Heart left ventricle (tissue), 16 donors: ENCODE measurements at regions not wholly inside any gene's neighbourhood (a gene's known extent, or its start where the extent isn't known, plus 50 kb on each side); places are given as distances from the start of the nearest gene placed in this dataset.

ENCODE experiments used
- ATAC-seq, 4 donors: fragments of 200-7000 bp; cut with Tn5 transposase; one replicate each; pipeline ENCODE4 v1.9.1; 2020 to 2022; ENCODE audit warnings: moderate library complexity in 4 of 4, mild to moderate bottlenecking in 3 of 4, moderate number of reproducible peaks in 1 of 4
- DNase-seq, 5 donors: peaks; one replicate each; pipeline ENCODE4 v3.0.0-alpha.2; 2020
- H3K27ac ChIP-seq, 12 donors: fragments of 200-600 bp; sonication (generic) in 4 of 12; one replicate each; pipeline versions ENCODE4 v1.5.0 to v1.8.0; 2016 to 2022; ENCODE audit warnings: mild to moderate bottlenecking in 2 of 12
- H3K27me3 ChIP-seq, 9 donors: fragments of 200-600 bp; sonication (generic) in 2 of 9; one replicate each; pipeline versions ENCODE4 v1.5.1 to v1.8.0; 2016 to 2022; ENCODE audit warnings: mild to moderate bottlenecking in 3 of 9
- H3K36me3 ChIP-seq, 9 donors: fragments of 200-600 bp; sonication (generic) in 2 of 9; one replicate each; pipeline versions ENCODE4 v1.5.0 to v1.8.0; 2018 to 2022; ENCODE audit warnings: mild to moderate bottlenecking in 2 of 9
- H3K4me1 ChIP-seq, 12 donors: fragments of 200-600 bp; sonication (generic) in 4 of 12; one replicate each; pipeline versions ENCODE4 v1.5.0 to v1.8.0; 2016 to 2022; ENCODE audit warnings: mild to moderate bottlenecking in 3 of 12
- H3K4me3 ChIP-seq, 12 donors: fragments of 200-600 bp; sonication (generic) in 4 of 12; one replicate each; pipeline versions ENCODE4 v1.5.0 to v1.8.0; 2017 to 2022; ENCODE audit warnings: mild to moderate bottlenecking in 9 of 12, moderate library complexity in 4 of 12
- H3K9me3 ChIP-seq, 12 donors: fragments of 200-600 bp; sonication (generic) in 4 of 12; one replicate each; pipeline versions ENCODE4 v1.5.0 to v1.8.0; 2016 to 2022; ENCODE audit warnings: mild to moderate bottlenecking in 1 of 12
- CTCF ChIP-seq, 12 donors: fragments of 200-600 bp; sonication (generic) in 4 of 12; IDR thresholded peaks; one replicate each; pipeline versions ENCODE4 v1.5.0 to v1.8.0; 2018 to 2022; ENCODE audit warnings: antibody characterized with exemption in 12 of 12, mild to moderate bottlenecking in 5 of 12
- POLR2A ChIP-seq, 2 donors: fragments of 450-650 bp; IDR thresholded peaks; one replicate each; pipeline ENCODE4 v1.6.1; 2017; ENCODE audit warnings: antibody characterized with exemption in 2 of 2, mild to moderate bottlenecking in 2 of 2, moderate library complexity in 2 of 2
- WGBS, 4 donors: extraction: QIAGEN DNeasy Blood & Tissue Kit in 2 of 4; methylation state at CpG; one replicate each; pipeline versions ENCODE4 v1.1.5 to v1.1.7; 2013 to 2018; 5-methylcytosine and 5-hydroxymethylcytosine counted together
- intact Hi-C, 10 donors: fragments of 100-400 bp; cut with DNase I; formaldehyde crosslinking; loops; one replicate each; pipeline versions ENCODE4 v1.11.1 to v1.14.2; 2022
- donor health status: ischemic (EF 13 %, LVEDD 7.1; RV severe dilation, severe dysfunction).
- donor health status: healthy with polysubstance abuse.
- donor health status: DM: no; HTN: yes; CAD: no.
- donor health status: DM: no; HTN: no; CAD: no.
- donor health status: ischemic (EF 25% LVEDD 6.9; RV normal size, moderate dysfunction).
- donor health status: ischemic (EF 25% LVEDD 5.7; RV mildly dilated, moderate dysfunction).
- donor health status: healthy.
- donor health status: DM: yes; HTN: yes; CAD: no.
- donor health status: ischemic (EF 35%, LVEDD 5.7; RV mildly dilated, moderate dysfunction).
- donor health status: nonischemic (EF 11% LVEDD 7.7; RV severe dilation, severe dysfunction).
- donor health status: DM: yes; HTN: yes; CAD: no.
- donor health status: PGD.
- donor health status: ischemic (EF 29% LVEDD 5.4; RV normal size, mild dysfunction).
- donor health status: nonischemic (EF 23%, LVEDD 6.1; RV moderate dilation, normal function).

GRCh38 chr13:78768950-78769349 is 110.0 kb upstream of the OBI1 start:
- WGBS, 4 donors = 75 to 88% (median 84%) methylated on average over 1 of the region's 1 CpG
- intact Hi-C loops = no loop called here
- TF ChIP-seq POLR2A (IDR thresholded peaks at IDR 0.05) (no peak), CTCF (IDR thresholded peaks at IDR 0.05) (no peak)

DNA sequence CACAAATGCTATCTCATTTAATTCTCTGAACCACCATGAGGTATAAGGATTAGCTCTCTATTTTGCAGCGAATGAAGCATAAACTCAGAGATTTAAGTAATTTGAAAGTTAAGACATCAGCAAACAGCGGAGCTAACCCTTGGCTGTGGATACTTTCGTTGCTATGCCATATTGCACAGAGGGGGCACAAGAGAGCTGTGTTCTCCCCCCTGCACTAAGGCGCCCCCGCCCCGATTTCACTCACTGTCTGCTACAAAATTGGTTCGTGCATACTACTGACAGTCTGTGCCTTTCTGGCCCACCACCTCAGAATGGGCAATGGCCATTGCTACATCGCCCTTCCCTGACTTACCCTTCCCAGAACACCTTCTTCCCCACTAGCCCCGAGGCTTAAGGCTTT is 105.7 kb upstream of the OBI1 start:
- intact Hi-C loops = no loop called here
- H3K4me1 ChIP-seq = no peaks in the 10 kb centered on the region
- no peak for TF ChIP-seq POLR2A (IDR thresholded peaks at IDR 0.05)
- TF ChIP-seq CTCF (IDR thresholded peaks at IDR 0.05) = no peak
- no peaks in the 10 kb centered on the region for H3K9me3 ChIP-seq
- no peak overlapping the region for H3K27ac ChIP-seq
- peaks cover 0 to 6% (median 0%) of the 10 kb centered on the region in 9 donors for H3K27me3 ChIP-seq
- ATAC-seq (no peak), DNase-seq (no peak)
- no peak overlapping the region for H3K4me3 ChIP-seq
- 72 to 76% (median 75%) methylated on average over 9 of the region's 9 CpGs for WGBS, 4 donors
- no peaks in the 10 kb centered on the region for H3K36me3 ChIP-seq

More at GRCh38 chr13:78768950-78769349, 110.0 kb upstream of the OBI1 start:
- DNase-seq (no peak), ATAC-seq (no peak)
- Histone ChIP-seq H3K4me3 (no peak overlapping the region), H3K27me3 (peaks cover 0 to 6% (median 0%) of the 10 kb centered on the region in 9 donors), H3K36me3 (no peaks in the 10 kb centered on the region), H3K4me1 (no peaks in the 10 kb centered on the region), H3K27ac (no peak overlapping the region), H3K9me3 (no peaks in the 10 kb centered on the region)

DNA sequence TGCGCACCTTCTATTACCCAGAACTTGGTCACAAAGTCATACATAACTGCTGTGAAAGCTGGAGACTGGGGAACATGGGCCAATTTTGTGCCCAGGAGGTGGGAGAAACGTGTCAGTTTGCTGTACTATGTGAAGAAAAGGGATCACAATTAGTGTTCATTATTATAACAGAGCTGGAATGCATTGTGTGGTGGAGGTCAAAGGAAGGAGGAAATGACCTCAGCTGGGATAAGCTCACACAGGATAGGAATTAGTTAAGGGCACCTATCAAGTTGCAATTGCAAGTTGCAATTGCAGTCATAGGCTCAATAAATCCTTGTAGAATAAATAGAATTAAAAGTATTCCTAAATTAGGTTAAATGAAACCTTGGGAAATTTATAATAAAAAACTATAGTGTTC is 103.9 kb upstream of the OBI1 start:
- TF ChIP-seq CTCF (IDR thresholded peaks at IDR 0.05) (no peak), POLR2A (IDR thresholded peaks at IDR 0.05) (no peak)
- Histone ChIP-seq H3K27ac (no peak overlapping the region), H3K9me3 (no peaks in the 10 kb centered on the region), H3K27me3 (peaks cover 0 to 11% (median 0%) of the 10 kb centered on the region in 9 donors), H3K4me3 (no peak overlapping the region), H3K4me1 (no peaks in the 10 kb centered on the region), H3K36me3 (no peaks in the 10 kb centered on the region)
- 55 to 63% (median 57%) methylated on average over 2 of the region's 2 CpGs for WGBS, 4 donors
- intact Hi-C loops = no loop called here
- ATAC-seq (no peak), DNase-seq (no peak)

- intact Hi-C loops = loop anchor here in 1 of 10 donors (10.0 kb wide), 1 partner anchor 515 kb away; no protein-coding TSS in a partner anchor
- Histone ChIP-seq H3K27me3 (peaks cover 0 to 7% (median 0%) of the 10 kb centered on the region in 9 donors), H3K27ac (no peak overlapping the region), H3K4me1 (no peaks in the 10 kb centered on the region), H3K4me3 (no peak overlapping the region), H3K36me3 (no peaks in the 10 kb centered on the region), H3K9me3 (no peaks in the 10 kb centered on the region)
- TF ChIP-seq POLR2A (IDR thresholded peaks at IDR 0.05) = no peak
- no peak for TF ChIP-seq CTCF (IDR thresholded peaks at IDR 0.05)
- DNase-seq (no peak), ATAC-seq (no peak)
- 62 to 65% (median 65%) methylated on average over 5 of the region's 5 CpGs for WGBS, 4 donors
These were observed 100.7 kb upstream of the OBI1 start for GRCh38 chr13:78759704-78760103.
